ENCODE measurements at regions not wholly inside any gene's neighbourhood (a gene's known extent, or its start where the extent isn't known, plus 50 kb on each side); places are given as distances from the start of the nearest gene placed in this dataset.

GRCh38 chr11:134676516-134677287, 264.7 kb upstream of the B3GAT1 start:
- DNase-seq (no peak), ATAC-seq (no peak)
- intact Hi-C loops (cut with DNase I, micrococcal nuclease), result no loop called here

DNA sequence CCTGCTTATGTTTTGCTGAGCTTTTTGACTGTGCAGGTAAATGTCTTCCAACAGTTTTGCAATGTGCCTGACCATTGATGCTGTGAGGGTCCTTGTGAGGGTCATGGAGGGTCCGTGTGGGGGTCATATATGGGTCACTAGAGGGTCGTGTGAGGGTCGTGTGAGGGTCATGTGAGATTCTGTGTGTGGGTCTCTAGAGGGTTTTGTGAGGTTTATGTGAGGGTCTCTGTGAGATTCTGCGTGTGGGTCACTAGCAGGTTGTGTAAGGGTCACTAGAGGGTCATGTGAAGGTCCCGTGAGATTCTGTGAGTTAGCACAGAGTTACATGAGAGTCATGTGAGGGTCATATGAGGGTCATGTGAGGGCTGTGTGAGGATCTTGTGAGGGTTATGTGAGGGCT, 263.9 kb upstream of the B3GAT1 start:
- intact Hi-C loops (cut with DNase I, micrococcal nuclease), result no loop called here
- ATAC-seq (no peak), DNase-seq (no peak)

- ATAC-seq (no peak), DNase-seq (no peak)
- intact Hi-C loops (cut with DNase I, micrococcal nuclease), result no loop called here
These were observed 262.9 kb upstream of the B3GAT1 start for GRCh38 chr11:134674974-134675373.

DNA sequence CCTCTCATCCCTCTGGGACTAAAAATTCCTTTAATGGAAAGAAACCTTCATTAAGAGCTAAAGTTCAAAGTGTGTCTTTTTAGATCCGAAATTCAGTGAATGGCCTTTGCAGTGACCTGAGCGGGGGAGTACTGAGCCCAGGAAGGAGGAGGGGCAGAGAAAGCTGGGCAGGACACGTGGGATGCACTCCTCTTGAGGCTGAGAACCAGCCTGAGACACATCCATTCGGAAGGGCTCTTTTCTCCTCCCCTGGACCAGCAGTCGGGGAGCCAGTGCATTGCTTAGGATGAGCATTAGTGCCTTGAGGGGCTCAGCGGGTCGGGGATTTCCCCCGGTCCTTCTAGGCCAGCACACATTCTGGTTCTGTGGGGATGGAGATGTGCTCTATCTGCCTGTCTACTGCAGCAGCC, 258.9 kb upstream of the B3GAT1 start:
- DNase-seq, result no peak
- intact Hi-C loops (cut with DNase I, micrococcal nuclease), result no loop called here
- no peak for ATAC-seq

DNA sequence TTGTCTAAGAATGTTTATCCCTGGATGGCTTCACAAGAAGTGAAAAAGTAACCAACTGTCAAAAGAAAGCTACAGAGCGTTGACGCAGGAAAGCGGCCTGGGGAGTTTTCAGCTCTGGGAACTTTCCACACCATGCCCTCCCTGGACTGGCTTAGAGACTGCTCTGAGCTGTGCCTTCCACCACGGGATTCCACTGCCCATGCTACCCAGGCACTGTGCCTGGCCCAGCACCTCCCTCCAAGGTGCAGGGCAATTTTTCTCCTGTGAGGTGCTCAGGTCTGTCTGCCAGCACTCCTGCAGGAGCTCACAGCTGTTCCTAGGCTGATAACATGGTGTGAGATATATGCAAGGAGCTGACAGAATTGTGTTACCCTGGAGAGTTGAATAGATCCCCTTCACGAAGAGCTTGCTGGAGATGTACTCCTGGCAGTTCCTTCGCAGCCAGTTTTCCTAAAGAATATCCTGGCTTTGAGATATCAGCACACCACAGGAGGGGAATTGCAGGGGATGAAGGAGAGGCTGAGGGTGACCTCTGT, 258.3 kb upstream of the B3GAT1 start:
- no peak for ATAC-seq
- DNase-seq, result no peak
- intact Hi-C loops (cut with DNase I, micrococcal nuclease), result no loop called here

GRCh38 chr11:134669796-134670195, 257.8 kb upstream of the B3GAT1 start:
- ATAC-seq (no peak), DNase-seq (no peak)
- intact Hi-C loops (cut with DNase I, micrococcal nuclease), result no loop called here

GRCh38 chr11:134668796-134669195, 256.8 kb upstream of the B3GAT1 start:
- ATAC-seq (no peak), DNase-seq (no peak)
- intact Hi-C loops (cut with DNase I, micrococcal nuclease), result no loop called here

DNA sequence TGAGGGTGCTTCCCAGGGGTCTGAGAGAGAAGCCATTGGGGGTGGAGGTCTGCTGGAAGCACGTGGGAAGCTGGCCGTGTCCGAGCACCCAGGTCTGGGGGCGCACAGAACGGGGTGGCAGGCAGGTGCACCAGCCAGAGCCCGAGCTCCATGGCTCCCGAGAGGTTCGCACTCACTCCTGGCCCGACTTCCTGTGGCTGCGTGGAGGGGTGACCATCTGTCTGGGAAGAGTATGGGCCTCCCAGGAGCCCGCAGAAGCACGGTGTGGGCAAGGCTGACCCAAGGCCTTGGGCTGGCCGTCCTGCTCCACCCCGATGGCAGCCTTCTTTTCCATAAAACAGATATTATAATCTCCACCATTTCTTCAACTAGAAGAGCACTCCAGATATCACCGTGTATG, 256.0 kb upstream of the B3GAT1 start:
- intact Hi-C loops (cut with DNase I, micrococcal nuclease), result no loop called here
- no peak for DNase-seq
- ATAC-seq, result no peak

DNA sequence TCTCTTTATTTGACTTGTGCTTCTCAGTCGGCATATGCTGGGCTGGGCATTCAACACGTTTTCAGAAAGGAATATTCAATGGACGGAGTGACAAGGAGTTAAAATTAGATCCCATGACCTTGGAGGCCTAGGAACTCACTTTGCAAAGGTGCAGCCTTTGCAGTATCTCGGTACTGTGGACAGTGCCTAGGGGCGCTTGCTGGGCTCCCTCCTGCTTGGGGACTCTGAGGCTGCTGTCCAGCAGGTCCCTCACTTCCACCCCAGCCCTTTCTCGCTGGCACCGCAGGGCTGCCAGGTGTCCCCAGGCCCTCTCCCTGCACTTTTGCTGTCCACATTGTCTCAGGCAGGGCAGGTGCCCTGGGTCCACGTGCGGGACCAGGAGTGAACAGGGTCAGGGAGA, 255.5 kb upstream of the B3GAT1 start:
- DNase-seq, result no peak
- no peak for ATAC-seq

DNA sequence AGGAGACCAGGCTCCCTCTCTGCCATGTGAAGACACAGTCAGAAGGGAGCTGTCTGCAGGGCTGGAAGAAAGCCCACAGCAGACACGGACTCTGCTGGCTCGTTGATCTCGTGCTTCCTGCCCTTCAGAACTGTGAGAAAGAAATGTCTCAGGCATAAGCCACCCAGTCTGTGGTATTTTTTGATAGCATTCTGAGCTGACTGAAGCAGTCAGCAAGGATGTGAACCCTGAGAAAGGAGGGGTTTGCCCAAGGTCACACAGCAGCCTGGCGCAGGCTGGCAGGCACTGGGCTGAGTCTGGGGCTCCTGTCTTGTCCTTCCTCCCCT, 255.1 kb upstream of the B3GAT1 start:
- DNase-seq, result no peak
- intact Hi-C loops (cut with DNase I, micrococcal nuclease), result no loop called here

More for the DNA sequence above, 255.5 kb upstream of the B3GAT1 start:
- intact Hi-C loops (cut with DNase I, micrococcal nuclease), result no loop called here

DNA sequence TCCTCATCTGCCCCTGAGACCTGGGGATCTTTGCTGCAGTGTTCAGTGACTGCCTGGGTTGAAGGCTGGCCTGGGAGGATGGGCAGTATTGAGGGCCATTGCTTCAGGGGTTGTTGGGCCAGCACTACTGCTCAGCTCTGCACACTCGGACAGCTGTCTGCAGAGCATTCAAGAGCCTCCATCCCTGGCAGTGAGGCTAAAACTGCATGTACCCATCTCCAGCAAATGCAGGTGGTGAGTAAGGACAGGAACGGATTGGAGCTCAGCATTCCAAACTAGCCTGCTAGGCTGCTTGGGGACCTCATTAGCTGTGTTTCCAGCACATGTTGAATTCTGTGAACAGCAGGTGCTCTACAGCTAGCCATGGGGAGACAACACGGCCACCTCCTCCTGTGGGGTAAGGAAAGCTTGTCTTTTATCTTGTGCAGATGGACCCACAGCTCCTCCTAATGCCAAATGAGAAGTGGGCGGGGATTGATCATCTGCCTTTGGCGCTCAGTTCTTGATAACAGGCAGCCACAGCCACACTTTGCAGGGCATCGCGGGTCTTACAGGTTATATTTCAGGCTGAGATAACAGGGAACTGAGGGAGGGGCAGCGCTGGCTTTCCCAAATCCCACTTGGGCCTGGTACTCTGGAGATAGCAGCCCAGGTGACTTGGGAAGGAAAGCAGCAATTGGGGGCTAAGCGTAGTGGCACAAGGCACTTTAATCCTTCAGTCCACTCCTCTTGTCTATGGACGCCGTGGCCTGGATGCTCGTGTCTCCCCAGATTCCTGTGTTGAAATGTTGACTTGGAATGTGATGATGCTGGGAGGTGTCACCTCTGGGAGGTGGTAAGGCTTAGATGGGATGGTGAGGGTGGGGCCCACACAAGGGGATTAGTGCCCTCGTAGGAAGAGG, 254.5 kb upstream of the B3GAT1 start:
- ATAC-seq, result no peak
- DNase-seq, result no peak
- intact Hi-C loops (cut with DNase I, micrococcal nuclease), result no loop called here

More for the DNA sequence above, 255.1 kb upstream of the B3GAT1 start:
- ATAC-seq, result no peak

GRCh38 chr11:134665571-134666270, 253.7 kb upstream of the B3GAT1 start:
- intact Hi-C loops (cut with DNase I, micrococcal nuclease), result no loop called here
- DNase-seq (no peak), ATAC-seq (no peak)

GRCh38 chr11:134665188-134665535, 253.1 kb upstream of the B3GAT1 start:
- DNase-seq (no peak), ATAC-seq (no peak)
- intact Hi-C loops (cut with DNase I, micrococcal nuclease), result no loop called here

GRCh38 chr11:134664447-134665187, 252.6 kb upstream of the B3GAT1 start:
- intact Hi-C loops (cut with DNase I, micrococcal nuclease), result no loop called here
- DNase-seq (no peak), ATAC-seq (no peak)

GRCh38 chr11:134663506-134664313, 251.7 kb upstream of the B3GAT1 start:
- intact Hi-C loops (cut with DNase I, micrococcal nuclease), result no loop called here
- DNase-seq (no peak), ATAC-seq (no peak)

- intact Hi-C loops (cut with DNase I, micrococcal nuclease), result no loop called here
- DNase-seq (no peak), ATAC-seq (no peak)
These were observed 250.8 kb upstream of the B3GAT1 start for GRCh38 chr11:134662629-134663360.

DNA sequence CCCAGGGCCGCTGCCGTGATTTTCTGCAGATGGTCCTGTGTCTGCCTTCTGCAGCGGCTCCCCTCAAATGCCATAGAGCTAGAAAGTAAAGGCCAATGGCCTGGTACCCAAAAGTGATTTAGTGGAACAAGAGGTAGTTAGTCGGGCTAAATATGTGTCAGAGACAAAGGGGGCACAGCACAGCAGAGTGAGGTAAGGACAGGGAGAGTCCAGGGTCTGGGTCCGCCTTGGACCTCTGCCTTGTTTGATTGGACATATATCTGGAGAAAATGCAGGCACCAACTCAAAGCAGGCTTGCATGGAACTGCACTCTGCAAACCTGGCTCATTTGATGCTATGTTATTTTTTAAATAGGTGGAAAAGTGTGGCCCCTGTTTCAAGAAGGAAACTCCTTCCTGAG, 249.6 kb upstream of the B3GAT1 start:
- DNase-seq (no peak), ATAC-seq (no peak)
- intact Hi-C loops (cut with DNase I, micrococcal nuclease), result no loop called here

GRCh38 chr11:134660416-134660815, 248.4 kb upstream of the B3GAT1 start:
- intact Hi-C loops (cut with DNase I, micrococcal nuclease), result no loop called here
- ATAC-seq, result no peak
- DNase-seq, result no peak
